GM19372 (cell line): ENCODE measurements at regions not wholly inside any gene's neighbourhood (a gene's known extent, or its start where the extent isn't known, plus 50 kb on each side); places are given as distances from the start of the nearest gene placed in this dataset.
A peak's percentile ranks its signal among the peaks of the same experiment; 100 is the strongest.

Experiments
- ATAC-seq: cut with Tn5 transposase; IDR thresholded peaks from one replicate; pipeline ENCODE4 v1.9.1; 2021; ENCODE audit warnings: mild to moderate bottlenecking, low read depth, moderate library complexity; ENCODE audit not compliant: unreplicated experiment

DNA sequence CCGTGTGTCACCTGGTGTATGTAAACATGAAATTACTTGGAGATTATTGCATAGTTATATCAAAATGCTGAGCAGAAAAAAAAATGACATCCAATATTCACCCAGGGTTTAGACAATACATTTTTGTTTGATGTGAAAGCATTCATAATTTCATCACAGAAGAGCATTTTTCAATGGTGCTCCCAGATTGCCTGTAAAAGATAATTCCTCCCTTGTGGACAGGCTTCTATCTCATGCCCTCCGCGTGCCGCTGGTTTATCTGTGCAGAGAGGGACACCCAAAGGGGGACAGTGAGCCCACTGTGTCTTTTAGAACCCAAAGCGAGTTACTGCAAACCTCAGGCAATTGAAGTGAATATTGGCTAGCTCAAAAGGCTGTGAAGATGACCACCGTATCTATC, 126.2 kb upstream of the KLF6 start:
- ATAC-seq: no peak

DNA sequence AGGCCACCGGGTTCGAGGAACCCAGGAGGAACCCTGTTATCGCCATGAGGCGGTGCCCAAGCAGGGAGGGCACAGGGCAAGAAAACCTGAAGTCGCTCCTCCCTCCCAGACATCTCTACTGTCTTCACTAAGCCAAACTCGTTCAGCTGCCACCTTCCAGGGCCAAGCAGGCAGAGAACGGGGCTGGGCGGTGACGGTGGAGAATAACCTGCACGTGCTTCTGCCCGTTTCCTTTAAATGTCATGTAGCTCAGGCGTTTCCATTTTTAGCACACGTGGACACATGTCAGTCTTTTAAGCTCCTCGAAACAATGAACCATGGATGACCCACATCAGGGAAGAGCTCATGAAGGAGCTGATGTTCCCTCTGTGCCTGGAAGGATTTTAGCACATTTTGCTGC, 124.3 kb upstream of the KLF6 start:
- ATAC-seq: no peak

DNA sequence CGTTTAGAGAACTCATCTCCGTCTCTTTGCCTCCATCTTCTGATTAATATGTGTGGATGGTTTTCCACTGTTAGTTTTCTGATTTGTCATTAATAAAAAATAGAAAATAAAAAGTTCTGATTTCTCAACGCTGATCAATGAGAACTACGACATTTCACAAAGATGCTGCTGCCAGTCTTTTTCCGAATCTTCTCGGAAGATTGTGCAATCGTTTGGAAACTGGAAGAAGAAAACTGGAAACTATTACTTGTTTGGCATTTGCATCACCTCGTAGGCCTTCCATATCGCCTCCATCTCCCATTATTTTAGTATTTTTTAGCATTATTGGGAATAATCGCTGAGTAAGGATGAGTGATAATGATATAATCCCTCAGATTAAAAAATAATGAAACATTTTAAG, 123.2 kb upstream of the KLF6 start:
- no peak for ATAC-seq

DNA sequence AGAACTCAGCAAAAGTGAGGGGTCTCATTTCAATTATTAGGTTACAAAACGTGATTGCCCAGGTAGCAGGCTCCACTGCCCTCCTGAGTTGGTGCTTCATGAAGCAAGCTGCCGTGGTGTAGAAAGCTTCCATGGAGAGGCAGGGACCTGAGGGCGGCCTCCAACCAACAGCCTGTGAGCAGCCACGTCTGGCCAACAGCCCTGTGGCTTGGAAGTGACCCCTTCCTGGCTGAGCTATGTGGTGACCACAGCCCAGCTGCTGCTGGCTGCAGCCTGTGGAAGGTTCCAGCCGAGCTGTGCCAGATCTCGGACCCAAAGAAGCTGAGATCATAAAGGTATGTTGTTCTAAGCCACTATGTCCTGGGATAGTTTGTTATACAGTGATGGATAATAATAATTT, 122.5 kb upstream of the KLF6 start:
- no peak for ATAC-seq

DNA sequence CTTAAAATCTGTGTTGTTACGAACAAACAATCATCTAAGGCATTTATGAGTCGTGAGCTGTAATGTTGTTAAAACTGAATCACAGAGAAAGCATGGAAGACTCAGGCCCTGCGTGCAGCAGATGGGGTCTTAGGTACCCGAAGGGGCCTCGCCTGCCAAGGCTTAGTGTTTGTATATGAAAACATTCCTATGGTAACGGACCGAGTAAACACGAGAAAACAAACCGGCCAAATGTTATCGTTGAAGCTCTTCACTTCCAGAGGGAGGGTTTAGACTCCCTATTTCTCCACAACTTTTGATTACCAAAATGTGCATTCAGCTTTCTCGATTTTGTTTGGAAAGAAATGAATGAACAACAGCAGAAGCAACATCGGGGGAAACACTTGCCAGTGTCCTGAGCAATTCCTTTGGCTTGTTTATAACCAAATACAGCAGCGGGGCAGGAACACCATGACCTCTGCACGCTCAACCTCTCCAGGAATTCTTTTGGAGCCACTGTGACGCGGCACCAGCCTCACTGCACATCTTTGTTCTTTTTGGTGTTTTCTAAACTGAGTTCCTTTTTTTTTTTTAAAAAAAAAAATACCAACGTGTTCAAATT, 121.6 kb upstream of the KLF6 start:
- ATAC-seq: no peak

DNA sequence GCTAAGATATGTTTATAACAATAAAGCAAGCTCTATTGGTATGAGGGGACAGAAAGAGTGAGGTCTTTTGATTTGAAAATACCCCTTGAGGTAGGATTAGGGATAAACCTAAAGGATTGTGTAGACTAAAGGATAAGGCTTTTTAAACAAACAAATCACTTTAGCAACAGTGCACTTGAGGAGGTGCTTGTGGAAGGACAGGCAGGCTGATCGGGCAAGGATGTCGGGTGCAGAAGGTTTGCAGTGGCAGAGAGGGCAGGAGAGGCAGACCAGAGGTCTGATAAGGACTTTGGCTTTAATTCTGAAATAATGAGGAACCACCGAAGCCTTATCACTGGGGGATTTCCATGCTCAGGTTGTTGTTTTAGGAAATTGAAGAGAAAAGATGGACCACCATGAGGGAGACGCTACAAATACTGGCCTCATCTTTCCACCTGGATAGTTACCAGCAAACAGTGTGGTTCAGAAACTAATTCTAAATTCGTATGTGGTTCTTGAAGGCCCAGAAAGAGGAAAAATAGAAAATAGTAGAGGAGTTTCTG, 119.5 kb upstream of the KLF6 start:
- ATAC-seq: no peak

DNA sequence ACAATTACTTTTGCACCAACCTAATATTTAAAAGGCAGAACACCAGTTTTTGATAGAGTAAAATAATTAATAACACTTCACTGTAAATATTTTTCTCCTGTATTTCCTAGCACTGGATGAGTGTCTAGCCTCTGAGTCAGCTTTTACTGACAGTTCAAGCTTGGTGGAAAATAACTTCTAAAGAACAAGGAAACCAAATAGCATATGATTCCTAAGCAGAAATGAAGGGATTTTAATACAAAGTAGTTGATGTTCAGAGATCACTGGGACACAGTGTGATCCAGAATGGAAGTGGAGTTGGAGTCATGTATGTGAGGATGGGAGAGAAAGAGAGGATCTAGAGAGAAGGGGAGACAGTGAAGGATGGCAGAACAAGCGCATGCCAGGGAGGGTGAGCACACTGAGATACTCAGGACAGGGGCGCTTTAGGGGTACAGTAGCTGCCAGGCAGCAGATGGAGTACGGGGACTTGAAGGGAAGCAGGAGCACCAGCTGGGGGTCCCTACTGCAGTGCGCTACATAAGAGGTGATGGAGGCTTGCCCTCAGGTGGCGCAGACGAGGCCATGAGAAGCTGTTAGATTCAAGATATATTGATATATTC, 117.9 kb upstream of the KLF6 start:
- ATAC-seq: peak; percentile 29

DNA sequence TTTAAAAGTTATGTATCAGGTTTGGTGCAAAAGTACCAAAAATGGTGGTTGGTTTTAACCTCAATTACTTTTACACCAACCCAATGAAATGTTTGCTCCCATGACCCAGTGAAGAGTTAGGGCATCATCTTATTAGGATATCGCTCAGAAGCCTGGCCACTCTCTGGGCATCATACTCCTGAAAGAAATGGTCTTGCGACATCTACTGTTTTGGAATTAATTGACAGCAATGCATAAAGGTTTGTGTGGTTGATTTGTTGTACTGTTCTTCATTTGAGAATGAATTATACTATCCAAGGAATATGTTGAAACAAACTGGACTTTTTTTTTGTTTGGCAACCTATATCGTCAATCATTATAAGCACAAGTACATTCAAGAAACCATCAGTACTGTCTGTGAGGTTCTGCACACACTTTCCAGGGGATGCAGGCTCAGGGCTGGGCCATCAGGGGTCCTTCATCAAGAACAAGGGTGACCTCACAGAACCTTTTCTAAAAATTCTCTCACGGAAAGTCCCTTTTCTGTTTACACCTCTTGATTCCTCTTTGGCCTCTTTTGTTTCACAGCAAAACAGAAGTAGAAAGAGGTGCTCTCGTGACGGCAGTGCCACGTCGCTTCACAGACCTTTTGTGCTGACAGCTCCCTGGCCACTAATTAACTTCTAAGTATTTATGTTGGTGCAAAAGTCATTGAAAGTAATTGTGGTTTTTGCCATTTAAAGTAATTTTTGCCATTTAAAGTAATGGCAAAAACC, 117.2 kb upstream of the KLF6 start:
- peak; percentile 97 for ATAC-seq

DNA sequence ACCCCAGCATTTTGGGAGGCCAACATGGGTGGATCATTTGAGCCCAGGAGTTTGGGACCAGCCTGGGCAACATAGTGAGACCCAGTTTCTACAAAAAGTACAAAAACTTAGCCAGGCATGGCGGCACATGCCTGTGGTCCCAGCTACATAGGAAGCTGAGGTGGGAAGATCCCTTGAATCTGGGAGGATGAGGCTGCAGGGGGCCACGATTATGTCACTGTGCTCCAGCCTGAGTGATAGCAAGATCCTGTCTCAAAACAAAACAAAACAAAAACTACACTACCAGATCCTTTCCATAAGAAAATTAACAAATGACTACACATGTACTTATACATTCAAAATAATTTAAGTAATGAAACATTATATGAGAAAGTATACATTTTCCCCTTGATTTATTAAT, 116.4 kb upstream of the KLF6 start:
- ATAC-seq: no peak

DNA sequence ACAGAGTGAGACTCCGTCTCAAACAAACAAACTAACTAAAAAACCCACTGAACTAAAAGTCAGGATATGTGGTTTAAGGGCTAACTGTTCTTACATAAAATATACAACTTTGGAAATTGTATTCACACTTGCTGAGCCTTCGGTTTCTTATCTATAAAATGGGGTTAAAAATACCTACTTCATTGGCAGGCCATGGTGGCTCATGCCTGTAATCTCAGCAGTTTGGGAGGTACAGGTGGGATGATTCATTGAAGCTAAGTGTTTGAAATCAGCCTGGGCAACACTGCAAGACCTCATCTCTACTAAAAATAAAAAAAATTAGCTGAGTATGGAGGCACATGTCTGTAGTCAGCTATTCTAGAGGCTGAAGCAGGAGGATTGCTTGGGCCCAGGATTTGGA, 115.4 kb upstream of the KLF6 start:
- ATAC-seq: no peak

DNA sequence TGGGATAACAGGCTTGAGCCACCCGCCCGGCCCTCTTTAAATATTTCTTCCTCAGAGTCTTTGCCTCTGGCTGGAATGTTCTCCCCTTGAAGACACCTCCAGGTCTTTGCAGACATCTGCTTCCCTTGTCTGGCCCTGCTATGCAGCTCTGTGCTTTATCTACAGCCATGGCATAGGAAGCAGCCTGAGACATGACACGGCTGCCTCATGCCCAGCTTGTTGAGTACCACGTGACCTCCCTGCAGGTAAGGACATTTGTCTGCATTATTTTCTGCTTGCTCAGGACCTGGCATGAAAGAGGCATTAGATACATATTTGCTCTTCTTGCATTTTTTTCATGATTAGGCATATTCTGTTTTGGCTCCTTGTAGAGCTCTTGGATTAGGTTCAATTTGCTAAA, 113.8 kb upstream of the KLF6 start:
- no peak for ATAC-seq

DNA sequence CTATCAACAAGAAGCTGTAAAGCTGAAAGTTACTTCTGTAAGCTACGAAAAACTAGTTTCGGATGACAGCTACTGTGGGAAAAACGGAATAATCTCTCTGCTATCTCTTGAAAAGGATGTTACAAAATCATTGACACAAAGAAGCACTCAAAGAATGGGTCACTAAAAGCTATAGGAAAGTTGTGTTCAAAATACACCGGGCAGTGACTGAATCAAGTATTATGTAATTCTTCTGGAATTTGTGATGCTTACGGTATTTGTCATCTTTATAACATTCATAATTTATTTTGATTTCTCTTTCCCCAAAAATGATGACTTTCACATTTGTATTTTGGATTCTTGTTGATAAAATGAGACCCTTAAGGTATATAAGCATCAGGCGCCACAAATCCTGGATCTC, 112.1 kb upstream of the KLF6 start:
- ATAC-seq: no peak

DNA sequence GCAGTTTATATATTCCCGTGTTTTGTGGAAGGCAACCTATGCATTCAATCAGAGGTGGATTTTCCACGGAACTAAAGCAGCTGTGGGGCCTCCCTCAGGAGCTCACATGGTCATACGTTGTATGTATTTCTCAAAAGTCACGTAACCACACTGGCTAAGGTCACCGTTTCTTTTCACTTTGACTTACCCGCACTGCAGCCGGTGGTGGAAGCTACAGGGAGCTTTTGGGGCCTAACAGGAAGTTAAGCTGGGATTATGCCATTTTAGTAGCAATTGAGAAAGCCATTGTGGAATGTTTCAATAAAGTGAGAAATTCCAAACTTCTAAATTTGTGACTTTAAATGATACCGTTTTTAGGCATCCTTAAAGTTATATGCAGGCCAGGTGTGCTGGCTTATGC, 111.2 kb upstream of the KLF6 start:
- no peak for ATAC-seq

DNA sequence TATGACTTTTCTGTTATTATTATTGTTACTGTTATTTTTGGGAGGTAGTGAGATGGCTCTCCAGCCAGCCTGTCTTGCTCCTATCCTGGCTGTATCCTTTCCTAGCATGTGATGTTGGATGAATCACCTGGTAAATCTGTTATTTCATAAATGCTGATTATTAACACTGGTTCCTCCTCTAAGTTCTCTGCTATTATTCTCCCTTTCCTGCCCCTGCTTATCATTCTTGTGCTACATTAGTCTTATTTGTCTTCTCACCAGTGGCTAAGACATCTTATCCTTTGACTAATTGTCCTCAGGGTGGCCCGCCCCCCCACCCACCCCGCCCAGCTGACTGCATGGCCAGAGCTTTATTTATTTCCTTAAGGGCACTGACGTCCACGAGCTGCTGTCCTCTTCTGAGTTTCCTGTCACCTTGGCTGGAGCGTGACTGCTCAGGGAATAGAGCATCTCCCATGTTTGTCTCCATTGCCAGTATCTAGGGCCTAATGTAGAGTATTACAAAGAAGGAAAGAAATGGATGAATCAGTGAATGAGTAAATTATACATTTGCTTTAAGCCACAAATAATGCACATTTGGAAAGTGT, 110.1 kb upstream of the KLF6 start:
- no peak for ATAC-seq

DNA sequence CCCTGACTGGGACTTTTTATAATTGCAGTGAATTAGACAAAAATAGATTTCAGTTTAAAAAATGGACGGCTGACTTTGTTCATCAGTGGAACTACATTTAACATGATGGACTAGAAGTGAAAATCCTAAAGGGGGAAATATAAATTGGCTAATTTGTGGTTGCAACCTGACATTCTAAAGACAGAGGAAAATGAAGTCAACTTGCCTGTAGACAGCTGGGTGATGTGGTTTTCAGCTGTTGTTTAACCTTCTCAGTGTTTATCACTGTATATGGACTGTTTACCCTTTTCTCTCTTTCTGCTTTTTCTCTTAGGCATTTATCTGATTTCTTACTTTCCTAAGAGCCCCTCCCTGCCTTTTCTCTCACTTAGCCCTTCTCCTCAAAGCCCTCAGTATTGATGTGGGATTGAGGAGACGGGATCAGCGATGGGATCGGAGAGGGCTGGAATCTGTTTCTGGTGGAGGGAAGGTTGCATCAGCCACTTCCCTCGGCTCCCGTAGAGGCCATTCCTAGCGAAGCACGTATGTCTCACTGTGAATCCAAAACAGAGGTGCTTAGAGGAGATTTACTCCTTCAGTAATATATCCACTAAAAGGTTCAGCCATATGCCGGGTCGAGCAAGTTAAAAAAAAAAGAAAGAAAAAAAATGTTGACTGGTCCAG, 109.0 kb upstream of the KLF6 start:
- ATAC-seq: no peak

DNA sequence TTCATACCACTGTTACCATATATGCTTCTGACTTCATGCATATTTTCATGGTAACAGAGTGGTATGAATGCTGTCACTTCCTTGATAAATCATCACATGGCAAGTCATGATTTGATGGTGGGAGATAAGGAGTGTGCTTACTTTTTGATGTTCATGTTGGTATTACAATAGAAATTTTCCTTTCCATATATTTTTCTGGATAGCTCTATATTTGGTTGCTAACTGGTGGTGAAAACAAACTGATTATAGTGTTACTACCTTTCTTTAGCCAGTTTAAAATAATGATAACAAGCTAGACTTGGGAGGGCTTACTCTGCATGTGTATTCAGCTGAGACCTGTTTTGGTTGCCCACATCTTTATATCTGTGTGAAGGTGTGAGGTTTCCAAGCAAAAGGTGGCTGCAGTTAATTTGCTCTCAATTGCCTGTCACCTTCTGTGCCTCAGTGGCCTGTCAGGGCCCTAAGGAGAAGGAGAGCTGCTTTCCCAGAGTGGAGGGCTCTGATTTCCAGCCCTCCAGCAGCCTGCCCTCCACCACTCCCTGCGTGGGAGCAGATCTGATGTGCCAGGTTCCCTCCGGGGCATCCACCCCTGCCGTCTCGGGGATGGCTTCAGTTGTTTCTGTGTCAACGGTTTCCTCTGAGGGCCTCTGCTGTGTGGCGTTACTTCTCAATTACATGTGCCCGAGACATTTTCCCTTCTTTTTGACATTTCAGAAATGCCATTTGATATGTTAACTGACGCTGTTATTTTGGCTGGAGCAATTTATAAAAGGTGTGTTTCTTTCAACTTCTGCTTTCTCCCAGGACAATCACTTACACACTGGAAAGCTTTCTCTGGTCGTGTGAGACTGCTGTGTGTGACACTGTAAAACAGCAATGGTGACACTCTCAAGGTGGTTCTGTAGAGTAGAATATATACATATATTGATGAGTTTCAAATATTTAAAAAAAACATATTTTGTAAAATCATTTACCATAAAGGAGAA, 107.7 kb upstream of the KLF6 start:
- no peak for ATAC-seq

DNA sequence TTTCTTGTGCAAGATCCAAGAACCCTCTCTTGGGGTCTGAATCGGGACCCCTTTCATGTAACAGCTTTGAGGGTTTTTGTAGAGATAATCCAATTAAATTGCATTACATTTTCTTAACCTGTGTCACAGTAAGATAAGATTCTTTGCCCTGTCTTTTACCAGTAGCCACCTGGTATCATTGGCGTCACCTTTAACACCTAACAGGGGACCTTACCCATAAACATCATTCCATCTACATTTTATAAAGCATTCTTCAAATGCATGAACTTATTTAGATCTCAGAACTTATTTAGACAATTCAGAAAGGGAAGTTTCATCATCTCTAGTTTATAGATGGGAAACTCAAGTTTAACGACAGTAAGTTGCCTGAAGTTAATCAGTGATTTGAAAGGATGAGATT, 106.4 kb upstream of the KLF6 start:
- no peak for ATAC-seq

DNA sequence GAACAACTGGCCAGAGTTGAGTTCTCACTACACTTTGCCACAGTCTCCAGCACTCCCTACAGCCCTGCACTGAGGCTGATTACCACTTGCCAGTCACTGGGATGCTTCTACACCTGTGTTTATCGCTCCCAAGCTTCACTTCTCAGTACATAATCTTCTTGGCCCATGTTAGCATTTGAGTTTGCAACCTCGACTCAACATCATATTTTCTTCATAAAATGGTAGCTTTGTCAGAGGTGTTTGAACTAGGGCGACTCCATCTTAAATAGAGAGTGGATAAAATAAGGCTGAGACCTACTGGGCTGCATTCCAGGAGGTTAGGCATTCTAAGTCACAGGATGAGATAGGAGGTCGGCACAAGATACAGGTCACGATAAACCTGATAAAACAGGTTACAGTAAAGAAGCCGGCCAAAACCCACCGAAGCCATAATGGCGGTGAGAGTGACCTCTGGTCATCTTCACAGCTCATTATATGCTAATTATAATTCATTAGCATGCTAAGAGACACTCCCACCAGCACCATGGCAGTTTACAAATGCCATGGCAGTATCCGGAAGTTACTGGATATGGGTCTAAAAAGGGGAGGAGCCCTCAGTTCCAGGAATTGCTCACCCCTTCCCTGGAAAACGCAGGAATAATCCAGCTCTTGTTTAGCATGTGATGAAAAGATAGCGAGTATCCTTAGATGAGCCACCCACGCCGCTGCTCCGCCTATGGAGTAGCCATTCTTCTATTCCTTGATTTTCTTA, 105.8 kb upstream of the KLF6 start:
- ATAC-seq: no peak

DNA sequence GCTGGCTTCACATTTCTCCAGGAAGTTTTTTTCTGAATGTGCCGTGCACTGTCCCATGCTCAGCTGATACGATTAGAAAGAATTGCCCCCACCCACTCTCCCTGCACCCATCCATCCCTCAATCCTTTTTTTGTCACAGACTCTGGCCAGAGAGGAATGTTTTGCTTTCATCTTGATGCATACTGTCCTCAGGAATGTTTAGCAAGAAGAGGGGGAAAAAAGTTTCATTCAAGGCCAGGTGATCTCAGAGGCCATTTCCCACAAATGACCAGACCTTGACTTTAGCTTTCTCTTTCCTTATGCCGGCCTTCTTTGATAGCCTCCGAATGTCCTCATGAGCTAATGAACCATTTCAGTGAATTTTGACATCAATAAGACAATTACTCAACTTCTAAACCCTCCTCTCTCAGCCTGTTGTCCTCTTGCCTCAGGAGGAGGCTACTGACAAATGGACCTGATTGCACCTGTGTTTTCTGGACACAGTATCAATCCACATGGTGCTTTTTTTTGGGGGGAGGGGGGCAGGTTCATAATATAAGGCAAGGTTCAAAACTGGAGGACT, 105.0 kb upstream of the KLF6 start:
- ATAC-seq: no peak
